NCI-H446 (cell line): ENCODE measurements at regions not wholly inside any gene's neighbourhood (a gene's known extent, or its start where the extent isn't known, plus 50 kb on each side); places are given as distances from the start of the nearest gene placed in this dataset.

Experiments
- DNase-seq, 2 experiments: peaks; one replicate each; lab custom pipeline; 2025; lab: John Stamatoyannopoulos, UW

DNA sequence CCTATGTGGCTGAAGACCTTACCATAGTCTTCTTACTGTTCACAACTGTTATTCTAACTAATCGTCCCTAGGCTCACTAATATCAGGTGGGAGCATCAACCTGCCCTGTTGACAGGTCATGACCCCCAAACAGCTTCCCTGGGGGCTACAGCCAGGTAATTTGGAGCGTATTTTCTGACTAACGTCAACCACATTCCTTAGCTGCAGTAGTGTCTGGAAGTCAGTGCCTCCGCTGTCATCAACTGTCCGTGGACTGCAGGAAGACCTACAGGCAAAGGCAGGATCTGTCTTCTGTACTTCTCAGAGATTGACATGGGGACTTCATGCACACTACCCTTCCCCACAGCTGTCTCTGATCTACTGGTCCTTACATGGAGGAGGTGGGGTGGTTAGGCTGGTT, 456.9 kb downstream of the BCL11A start:
- no peak for DNase-seq

- DNase-seq = no peak
Measured at GRCh38 chr2:60095903-60096302, 457.6 kb downstream of the BCL11A start.

- DNase-seq = no peak
Measured at GRCh38 chr2:60095202-60095815, 458.1 kb downstream of the BCL11A start.

- DNase-seq = no peak
Measured at GRCh38 chr2:60094450-60094929, 459.0 kb downstream of the BCL11A start.

DNA sequence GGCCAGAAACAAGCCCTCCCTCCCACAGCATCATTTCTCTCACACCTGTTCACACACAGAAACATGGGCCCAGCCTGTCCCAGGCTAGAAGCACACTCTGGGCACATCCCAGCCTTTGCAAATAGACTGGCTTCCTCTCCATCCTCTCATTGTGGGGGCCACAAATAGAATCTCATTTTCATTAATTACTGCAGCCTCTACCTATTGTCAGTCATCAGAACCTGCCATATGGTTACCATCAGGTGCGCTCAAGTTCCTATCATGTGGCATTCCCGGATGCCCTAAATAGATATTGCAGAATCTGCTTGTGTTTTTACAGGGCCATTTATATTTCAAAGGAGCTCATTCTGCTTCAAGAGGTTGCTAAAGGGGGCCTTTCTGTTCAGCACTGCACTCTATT, 460.7 kb downstream of the BCL11A start:
- DNase-seq = no peak

DNA sequence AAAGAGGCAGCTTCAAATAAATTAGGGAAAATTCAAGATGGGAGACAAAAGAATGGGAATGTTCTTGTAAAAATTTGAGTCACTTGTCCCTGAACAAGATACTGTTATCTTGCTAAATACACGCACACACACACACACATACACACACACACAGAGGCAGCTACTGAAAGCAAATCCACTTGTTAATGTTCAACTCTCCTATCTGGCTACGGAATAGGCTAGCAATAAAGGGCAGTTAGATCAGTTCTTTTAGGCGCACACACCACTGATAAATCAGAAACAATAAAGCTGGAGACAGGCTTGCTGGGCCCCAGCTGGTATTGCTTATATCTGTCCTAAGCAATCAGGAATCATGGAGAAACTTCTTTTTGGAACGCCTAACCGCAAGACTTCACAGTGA, 461.6 kb downstream of the BCL11A start:
- DNase-seq = no peak

DNA sequence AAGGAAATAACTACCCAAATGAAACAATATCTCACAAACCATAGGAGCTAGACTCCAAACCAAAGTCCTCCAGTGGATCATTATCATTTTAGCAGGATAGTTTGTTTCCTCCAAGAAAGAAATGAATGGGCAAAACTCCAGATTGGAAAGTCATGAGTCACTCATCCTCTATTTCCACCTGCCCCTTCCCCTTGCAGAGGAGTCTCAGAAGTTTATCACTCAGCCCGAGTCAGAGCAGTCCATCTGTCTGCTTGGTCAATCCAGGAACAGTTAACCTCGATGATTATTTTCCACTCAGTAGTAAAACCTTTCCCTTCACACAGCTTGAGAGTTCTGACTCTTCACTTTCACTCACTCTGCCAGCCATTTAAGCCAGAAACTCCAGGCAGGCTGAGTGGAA, 462.2 kb downstream of the BCL11A start:
- peak in 1 of 2 experiments; percentile 51 for DNase-seq

DNA sequence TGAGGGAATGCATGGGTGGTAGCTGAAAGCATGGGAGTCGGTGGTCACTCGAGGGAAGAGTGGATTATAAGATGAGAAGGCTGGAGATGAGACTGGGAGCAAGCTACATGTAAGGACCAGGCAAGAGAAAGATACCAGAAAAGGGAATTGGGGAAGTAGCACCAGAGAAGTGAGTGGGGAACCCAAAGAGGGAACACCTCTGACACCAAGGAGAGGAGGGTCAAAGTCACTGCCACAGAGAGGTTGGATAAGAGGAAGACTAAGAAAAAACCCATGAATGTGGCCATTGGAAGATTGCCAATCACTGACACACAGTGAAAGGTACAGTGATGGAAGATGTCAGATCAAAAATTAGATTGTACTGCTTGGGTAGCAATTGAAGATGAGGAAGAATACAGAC, 473.9 kb downstream of the BCL11A start:
- no peak for DNase-seq

- no peak for DNase-seq
Measured at GRCh38 chr2:60075048-60075447, 478.4 kb downstream of the BCL11A start.

DNA sequence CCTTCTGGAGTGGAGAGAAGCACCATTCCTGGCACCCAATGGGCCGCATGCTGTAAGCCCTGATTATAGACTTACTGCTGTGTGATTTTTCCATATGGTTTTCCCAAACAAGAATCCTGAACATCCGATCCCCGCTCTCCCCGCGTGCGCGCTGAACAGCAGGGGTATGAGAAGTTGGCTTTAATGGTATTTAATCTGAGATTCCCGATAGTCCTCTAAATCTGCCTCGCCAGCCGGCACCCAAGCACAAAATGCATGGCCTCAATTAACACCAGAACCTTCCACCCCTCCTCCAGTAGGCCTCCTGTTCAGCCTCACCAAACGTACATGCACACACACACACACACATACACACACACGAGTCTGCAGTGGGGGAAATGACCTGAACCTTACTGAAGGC, 480.3 kb downstream of the BCL11A start:
- DNase-seq = no peak

GRCh38 chr2:60072609-60073008, 480.8 kb downstream of the BCL11A start:
- no peak for DNase-seq

- no peak for DNase-seq
Measured at GRCh38 chr2:60071490-60071831, 482.0 kb downstream of the BCL11A start.

GRCh38 chr2:60070736-60071489, 482.5 kb downstream of the BCL11A start:
- peak in 1 of 2 experiments; percentile 6 for DNase-seq

- DNase-seq = no peak
Measured at GRCh38 chr2:60070196-60070595, 483.3 kb downstream of the BCL11A start.

GRCh38 chr2:60068755-60069154, 484.7 kb downstream of the BCL11A start:
- no peak for DNase-seq

GRCh38 chr2:60067006-60067405, 486.4 kb downstream of the BCL11A start:
- DNase-seq = no peak

GRCh38 chr2:60066096-60066839, 487.2 kb downstream of the BCL11A start:
- DNase-seq = no peak

DNA sequence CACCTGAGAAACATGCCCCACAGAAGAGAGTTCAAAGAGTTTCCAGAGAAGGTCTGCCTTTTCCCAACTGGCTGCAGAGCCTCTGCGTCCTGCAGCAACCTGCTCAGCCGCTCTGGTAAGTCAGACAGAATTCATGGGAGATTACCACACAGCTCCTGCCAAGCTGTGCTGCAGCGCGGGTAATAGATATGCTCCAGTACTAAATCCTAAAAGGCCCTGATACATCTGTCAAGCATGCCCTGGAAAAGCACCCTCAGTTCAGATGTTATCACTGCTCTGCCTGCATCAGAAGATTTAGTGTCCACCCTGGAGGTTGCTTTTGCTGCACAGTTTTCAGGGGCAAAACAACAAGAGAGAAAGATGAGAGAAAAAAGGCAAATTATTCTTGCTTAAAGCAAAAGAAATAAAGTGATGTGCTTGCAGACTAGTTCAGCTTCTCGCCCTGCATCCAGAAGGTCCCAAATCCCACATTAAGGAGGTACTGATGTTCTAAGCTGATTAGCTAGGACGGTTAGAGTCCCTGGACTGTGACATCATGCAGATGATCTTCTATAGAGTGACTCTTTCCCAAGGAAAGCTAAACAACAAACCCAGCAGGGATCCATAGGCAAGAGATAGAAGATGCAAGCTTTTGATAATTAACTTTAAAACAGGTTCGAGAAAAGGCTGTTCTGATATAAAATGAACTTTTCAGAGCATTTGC, 488.6 kb downstream of the BCL11A start:
- DNase-seq = no peak

DNA sequence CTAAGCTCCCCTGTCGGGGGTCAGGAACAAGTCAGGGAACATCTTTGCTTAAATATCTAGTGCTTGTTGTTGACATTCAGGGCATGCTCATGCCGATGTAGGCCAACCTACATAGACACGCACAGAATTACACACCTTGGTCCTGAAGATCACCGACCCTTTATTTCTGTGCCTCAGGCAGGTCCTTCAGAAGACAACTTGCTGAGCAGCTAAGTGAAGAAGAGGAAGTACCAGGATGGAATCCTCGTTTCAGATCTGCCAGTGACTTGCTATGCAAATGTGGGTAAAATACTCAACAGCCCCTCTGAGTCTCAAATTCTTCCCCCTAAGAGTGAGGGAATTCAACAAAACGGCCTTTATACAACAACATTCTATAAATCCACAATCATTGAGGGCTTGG, 494.7 kb downstream of the BCL11A start:
- DNase-seq = no peak

DNA sequence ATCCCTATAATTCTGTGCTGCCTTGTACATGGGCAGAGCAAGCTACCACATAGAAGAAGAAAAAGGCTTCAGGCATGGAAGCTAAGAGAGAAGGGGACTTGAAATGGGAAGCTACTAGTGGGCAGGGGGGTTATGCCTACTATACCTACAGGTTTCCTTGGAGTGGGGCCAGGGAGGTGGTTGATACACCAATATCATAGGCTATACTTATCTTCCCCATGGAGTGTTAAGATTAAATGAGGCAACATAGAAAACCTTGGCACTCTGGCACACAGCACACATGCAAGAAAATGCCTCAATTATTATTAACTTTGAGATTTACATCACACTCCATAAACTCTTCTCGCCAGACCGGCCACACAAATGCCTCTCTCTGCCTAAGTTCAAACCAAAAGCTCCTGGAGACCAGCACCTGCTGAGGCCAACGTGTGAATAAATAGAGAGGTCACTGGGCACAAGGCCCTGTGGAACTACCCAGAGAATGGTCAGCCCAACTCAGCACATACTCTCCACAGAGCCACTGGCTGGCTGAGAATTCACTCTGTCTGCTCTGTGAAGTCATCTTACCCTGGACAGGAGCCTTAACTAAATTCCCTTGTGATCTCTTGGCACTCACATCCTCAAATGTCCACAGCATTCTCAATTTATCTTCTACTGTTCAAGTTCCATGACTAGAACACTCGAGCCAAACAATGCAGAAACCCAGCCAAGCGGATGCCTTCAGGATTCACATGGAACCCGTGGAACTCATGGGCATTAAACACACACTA, 498.7 kb downstream of the BCL11A start:
- DNase-seq = peak in 1 of 2 experiments; percentile 6

GRCh38 chr2:60053791-60054190, 499.7 kb downstream of the BCL11A start:
- DNase-seq = no peak

- DNase-seq = no peak
Measured at GRCh38 chr2:60052601-60053000, 500.9 kb downstream of the BCL11A start.
